GM23248 (cell line): ENCODE measurements at regions not wholly inside any gene's neighbourhood (a gene's known extent, or its start where the extent isn't known, plus 50 kb on each side); places are given as distances from the start of the nearest gene placed in this dataset.

Source experiments
- EZH2 ChIP-seq: fragments of 200-600 bp; sonication (generic); IDR thresholded peaks from 2 replicates; pipeline ENCODE4 v1.6.1; 2018; ENCODE audit warnings: antibody characterized with exemption, mild to moderate bottlenecking; ENCODE audit not compliant: insufficient read depth, poor library complexity, severe bottlenecking
- EZH2phosphoT487 ChIP-seq: fragments of 200-600 bp; sonication (generic); IDR thresholded peaks from 2 replicates; pipeline ENCODE4 v1.6.1; 2018; ENCODE audit warnings: antibody characterized with exemption, moderate library complexity, mild to moderate bottlenecking, low read depth; ENCODE audit not compliant: insufficient read depth

GRCh38 chr2:79248776-79249175, 89.2 kb upstream of the REG3A start:
- TF ChIP-seq EZH2 (no peak), EZH2phosphoT487 (no peak)
